Thoracic aorta (tissue), 2 donors: ENCODE measurements at regions not wholly inside any gene's neighbourhood (a gene's known extent, or its start where the extent isn't known, plus 50 kb on each side); places are given as distances from the start of the nearest gene placed in this dataset.

ENCODE experiments used
- ATAC-seq: fragments of 150-250 bp; one replicate; pipeline ENCODE4 v1.8.0; 2017; ENCODE audit warnings: low read depth; ENCODE audit not compliant: insufficient number of reproducible peaks, low FRiP score
- DNase-seq: peaks from one replicate; pipeline ENCODE4 v3.0.0-alpha.2; 2020; ENCODE audit warnings: low spot score
- H3K27ac ChIP-seq, 2 donors: fragments of 200-600 bp; sonication (generic); 1 replicate in 1 of 2; 2 replicates in 1 of 2; pipeline ENCODE4 v1.5.1; 2016; ENCODE audit warnings: mild to moderate bottlenecking in 2 of 2, moderate library complexity in 2 of 2
- H3K27me3 ChIP-seq: fragments of 200-600 bp; sonication (generic); replicated peaks from 2 replicates; pipeline ENCODE4 v1.6.0; 2016; ENCODE audit warnings: mild to moderate bottlenecking; ENCODE audit not compliant: insufficient read depth
- H3K36me3 ChIP-seq: fragments of 200-600 bp; sonication (generic); one replicate; pipeline ENCODE4 v1.5.1; 2016
- H3K4me1 ChIP-seq, 2 donors: fragments of 200-600 bp; sonication (generic); 1 replicate in 1 of 2; 2 replicates in 1 of 2; pipeline versions ENCODE4 v1.5.1 to v1.6.0; 2016; ENCODE audit warnings: low read depth in 2 of 2, mild to moderate bottlenecking in 1 of 2; ENCODE audit not compliant: control insufficient read depth in 1 of 2
- H3K4me3 ChIP-seq: fragments of 200-600 bp; sonication (generic); 2 replicates; pipeline ENCODE4 v1.5.1; 2016; ENCODE audit warnings: mild to moderate bottlenecking
- H3K9me3 ChIP-seq: fragments of 200-600 bp; sonication (generic); 2 replicates; pipeline ENCODE4 v1.5.1; 2016
- TF ChIP-seq, protein P1 (sequence below): fragments of 200-600 bp; sonication (generic); IDR thresholded peaks from one replicate; pipeline ENCODE4 v1.5.1; 2019; ENCODE audit warnings: antibody characterized with exemption

- H3K36me3 ChIP-seq, result no peaks in the 10 kb centered on the region
- H3K9me3 ChIP-seq, result no peaks in the 10 kb centered on the region
- H3K4me3 ChIP-seq, result no peak overlapping the region
- H3K27me3 ChIP-seq, result no peaks in the 10 kb centered on the region
- ATAC-seq, result no peak
- no peaks in the 10 kb centered on the region for H3K4me1 ChIP-seq
- no peak overlapping the region for H3K27ac ChIP-seq
- TF ChIP-seq, protein P1, sequence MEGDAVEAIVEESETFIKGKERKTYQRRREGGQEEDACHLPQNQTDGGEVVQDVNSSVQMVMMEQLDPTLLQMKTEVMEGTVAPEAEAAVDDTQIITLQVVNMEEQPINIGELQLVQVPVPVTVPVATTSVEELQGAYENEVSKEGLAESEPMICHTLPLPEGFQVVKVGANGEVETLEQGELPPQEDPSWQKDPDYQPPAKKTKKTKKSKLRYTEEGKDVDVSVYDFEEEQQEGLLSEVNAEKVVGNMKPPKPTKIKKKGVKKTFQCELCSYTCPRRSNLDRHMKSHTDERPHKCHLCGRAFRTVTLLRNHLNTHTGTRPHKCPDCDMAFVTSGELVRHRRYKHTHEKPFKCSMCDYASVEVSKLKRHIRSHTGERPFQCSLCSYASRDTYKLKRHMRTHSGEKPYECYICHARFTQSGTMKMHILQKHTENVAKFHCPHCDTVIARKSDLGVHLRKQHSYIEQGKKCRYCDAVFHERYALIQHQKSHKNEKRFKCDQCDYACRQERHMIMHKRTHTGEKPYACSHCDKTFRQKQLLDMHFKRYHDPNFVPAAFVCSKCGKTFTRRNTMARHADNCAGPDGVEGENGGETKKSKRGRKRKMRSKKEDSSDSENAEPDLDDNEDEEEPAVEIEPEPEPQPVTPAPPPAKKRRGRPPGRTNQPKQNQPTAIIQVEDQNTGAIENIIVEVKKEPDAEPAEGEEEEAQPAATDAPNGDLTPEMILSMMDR, result no peak
- DNase-seq, result no peak
Measured at GRCh38 chr6:10269814-10270472, 144.9 kb downstream of the TFAP2A start.

DNA sequence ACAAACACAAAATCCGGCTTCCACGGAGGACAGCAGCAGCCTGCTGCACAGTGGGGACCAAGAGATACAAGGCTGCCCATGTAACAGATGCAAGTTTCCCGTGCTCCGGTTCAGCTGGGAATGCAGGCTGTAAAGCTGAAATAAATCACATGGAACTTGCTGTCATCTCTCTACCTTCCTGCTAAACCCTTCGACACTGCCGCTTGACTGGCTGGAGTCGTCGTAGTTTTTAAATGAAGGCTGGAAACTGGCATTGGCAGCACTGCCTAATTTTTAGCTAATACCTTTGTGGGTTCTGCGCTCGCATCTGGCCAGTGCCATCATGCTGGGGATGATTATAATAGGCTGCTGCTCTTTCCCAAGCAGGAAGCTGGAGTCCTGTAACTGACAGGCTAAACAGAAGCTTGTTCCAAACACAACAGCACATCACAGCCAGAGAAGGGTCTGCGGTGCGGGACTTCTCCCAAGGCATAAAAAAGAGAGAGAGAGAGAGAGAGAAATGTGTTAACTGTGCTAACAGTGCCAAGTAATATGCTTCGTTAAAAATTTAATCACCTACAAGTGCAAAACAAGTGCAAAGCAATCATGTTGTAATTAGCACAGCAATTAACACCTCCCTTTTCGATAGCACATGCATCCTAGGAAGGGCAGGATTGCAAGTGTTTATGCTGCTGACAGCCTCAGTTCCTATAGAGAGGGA is 146.1 kb downstream of the TFAP2A start:
- Histone ChIP-seq H3K4me1 (no peaks in the 10 kb centered on the region), H3K4me3 (no peak overlapping the region), H3K36me3 (no peaks in the 10 kb centered on the region), H3K27me3 (no peaks in the 10 kb centered on the region), H3K27ac (no peak overlapping the region), H3K9me3 (no peaks in the 10 kb centered on the region)
- ATAC-seq (no peak), DNase-seq (no peak)
- TF ChIP-seq, protein P1, result no peak

GRCh38 chr6:10268111-10268510 is 146.8 kb downstream of the TFAP2A start:
- ATAC-seq, result no peak

DNA sequence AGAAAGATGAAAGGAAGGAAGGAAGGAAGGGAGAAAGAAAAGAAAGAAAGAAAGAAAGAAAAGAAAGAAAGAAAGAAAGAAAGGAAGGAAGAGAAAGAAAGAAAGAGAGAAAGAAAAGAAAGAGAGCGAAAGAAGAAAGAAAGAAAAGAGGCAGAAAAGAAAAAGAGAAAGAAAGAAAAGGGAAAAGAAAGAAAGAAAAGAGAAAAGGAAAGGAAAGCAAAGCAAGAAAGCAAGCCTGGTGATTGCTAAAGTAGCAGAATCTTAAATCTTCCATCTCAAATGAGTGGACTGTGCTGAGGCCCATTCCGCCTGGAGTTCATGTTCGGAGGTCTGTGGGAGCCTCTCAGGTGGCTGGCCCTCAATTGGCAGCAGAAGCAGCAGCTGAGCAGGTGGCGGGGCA is 148.4 kb downstream of the TFAP2A start:
- no peak overlapping the region for H3K27ac ChIP-seq
- no peaks in the 10 kb centered on the region for H3K36me3 ChIP-seq
- no peak overlapping the region for H3K4me3 ChIP-seq
- no peaks in the 10 kb centered on the region for H3K4me1 ChIP-seq
- TF ChIP-seq, protein P1, result no peak
- H3K27me3 ChIP-seq, result no peaks in the 10 kb centered on the region
- no peak for DNase-seq
- no peak for ATAC-seq
- no peaks in the 10 kb centered on the region for H3K9me3 ChIP-seq

More at GRCh38 chr6:10268111-10268510, 146.8 kb downstream of the TFAP2A start:
- no peak overlapping the region for H3K4me3 ChIP-seq
- H3K27me3 ChIP-seq, result no peaks in the 10 kb centered on the region
- no peak overlapping the region for H3K27ac ChIP-seq
- no peaks in the 10 kb centered on the region for H3K36me3 ChIP-seq
- no peak for DNase-seq
- H3K9me3 ChIP-seq, result no peaks in the 10 kb centered on the region
- no peaks in the 10 kb centered on the region for H3K4me1 ChIP-seq
- TF ChIP-seq, protein P1, result no peak

DNA sequence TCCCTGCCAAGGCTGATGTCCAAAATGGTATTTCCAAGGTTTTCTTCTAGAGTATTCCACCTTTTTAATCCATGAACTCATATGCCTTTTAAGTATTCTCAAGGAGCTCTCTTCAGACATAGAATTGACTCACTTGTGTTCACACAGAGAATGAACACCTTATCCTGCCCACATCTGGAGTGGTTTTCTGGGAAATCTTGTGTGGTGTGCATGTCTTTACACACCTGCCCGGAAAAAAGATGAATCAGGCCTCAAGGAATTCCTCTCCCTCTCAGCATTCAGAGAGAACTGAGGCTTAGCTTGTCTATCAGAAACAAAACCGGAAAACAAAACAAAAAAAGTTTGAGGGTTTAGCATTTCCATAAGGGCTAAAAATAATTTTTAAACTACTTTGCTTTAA is 148.8 kb downstream of the TFAP2A start:
- Histone ChIP-seq H3K4me1 (no peaks in the 10 kb centered on the region), H3K4me3 (no peak overlapping the region), H3K9me3 (no peaks in the 10 kb centered on the region), H3K27ac (no peak overlapping the region), H3K27me3 (no peaks in the 10 kb centered on the region), H3K36me3 (no peaks in the 10 kb centered on the region)
- DNase-seq (no peak), ATAC-seq (no peak)
- TF ChIP-seq, protein P1, result no peak
